HG02981 (cell line): ENCODE measurements at regions not wholly inside any gene's neighbourhood (a gene's known extent, or its start where the extent isn't known, plus 50 kb on each side); places are given as distances from the start of the nearest gene placed in this dataset.
"Not testable (repeated sequence)": the region's sequence is repeated elsewhere in the genome, so short reads cannot be mapped to it uniquely, and the experiment has no call there.

Experiments used
- ATAC-seq: cut with Tn5 transposase; IDR thresholded peaks from one replicate; pipeline ENCODE4 v1.9.1; 2021; ENCODE audit warnings: mild to moderate bottlenecking, moderate library complexity; ENCODE audit not compliant: unreplicated experiment

- no peak for ATAC-seq
Observed at GRCh38 chr21:13827201-13827600, 217.6 kb downstream of the POTED start.

GRCh38 chr21:13826511-13826910 is 216.9 kb downstream of the POTED start:
- not testable (repeated sequence) for ATAC-seq

GRCh38 chr21:13825218-13825778 is 215.7 kb downstream of the POTED start:
- not testable (repeated sequence) for ATAC-seq

- not testable (repeated sequence) for ATAC-seq
Observed at GRCh38 chr21:13820286-13820685, 210.7 kb downstream of the POTED start.

GRCh38 chr21:13812191-13812590 is 202.6 kb downstream of the POTED start:
- not testable (repeated sequence) for ATAC-seq

GRCh38 chr21:13810559-13810958 is 201.0 kb downstream of the POTED start:
- ATAC-seq = not testable (repeated sequence)

GRCh38 chr21:13806444-13806843 is 196.9 kb downstream of the POTED start:
- ATAC-seq = not testable (repeated sequence)

- not testable (repeated sequence) for ATAC-seq
Observed at GRCh38 chr21:13802757-13803156, 193.2 kb downstream of the POTED start.
